ENCODE measurements at regions not wholly inside any gene's neighbourhood (a gene's known extent, or its start where the extent isn't known, plus 50 kb on each side); places are given as distances from the start of the nearest gene placed in this dataset.

- DNase-seq (ENCODE audit: low read depth): no peak
Measured at GRCh38 chr3:68306571-68306970, 625.8 kb downstream of the TAFA4 start.

- DNase-seq (ENCODE audit: low read depth): no peak
Measured at GRCh38 chr3:68295457-68295856, 636.9 kb downstream of the TAFA4 start.

GRCh38 chr3:68290333-68290732 is 635.9 kb upstream of the SUCLG2 start:
- DNase-seq (ENCODE audit: low read depth): no peak

GRCh38 chr3:68288085-68288484 is 633.7 kb upstream of the SUCLG2 start:
- DNase-seq (ENCODE audit: low read depth): no peak

- no peak for DNase-seq (ENCODE audit: low read depth)
Measured at GRCh38 chr3:68287101-68287500, 632.7 kb upstream of the SUCLG2 start.

GRCh38 chr3:68274286-68274685 is 619.9 kb upstream of the SUCLG2 start:
- no peak for DNase-seq (ENCODE audit: low read depth)

GRCh38 chr3:68271145-68271544 is 616.7 kb upstream of the SUCLG2 start:
- DNase-seq (ENCODE audit: low read depth): no peak

GRCh38 chr3:68256635-68257223 is 602.3 kb upstream of the SUCLG2 start:
- no peak for DNase-seq (ENCODE audit: low read depth)

- DNase-seq (ENCODE audit: low read depth): no peak
Measured at GRCh38 chr3:68249265-68249664, 594.9 kb upstream of the SUCLG2 start.

- no peak for DNase-seq (ENCODE audit: low read depth)
Measured at GRCh38 chr3:68242606-68243005, 588.2 kb upstream of the SUCLG2 start.

- no peak for DNase-seq (ENCODE audit: low read depth)
Measured at GRCh38 chr3:68239542-68239941, 585.1 kb upstream of the SUCLG2 start.

- DNase-seq (ENCODE audit: low read depth): no peak
Measured at GRCh38 chr3:68234076-68234780, 579.8 kb upstream of the SUCLG2 start.

- DNase-seq (ENCODE audit: low read depth): no peak
Measured at GRCh38 chr3:68228856-68229255, 574.4 kb upstream of the SUCLG2 start.

- no peak for DNase-seq (ENCODE audit: low read depth)
Measured at GRCh38 chr3:68220832-68221231, 566.4 kb upstream of the SUCLG2 start.

- DNase-seq (ENCODE audit: low read depth): no peak
Measured at GRCh38 chr3:68211637-68212036, 557.2 kb upstream of the SUCLG2 start.

- no peak for DNase-seq (ENCODE audit: low read depth)
Measured at GRCh38 chr3:68210635-68211034, 556.2 kb upstream of the SUCLG2 start.

- no peak for DNase-seq (ENCODE audit: low read depth)
Measured at GRCh38 chr3:68207327-68207726, 552.9 kb upstream of the SUCLG2 start.

- DNase-seq (ENCODE audit: low read depth): no peak
Measured at GRCh38 chr3:68206524-68207117, 552.2 kb upstream of the SUCLG2 start.

GRCh38 chr3:68186733-68187132 is 532.3 kb upstream of the SUCLG2 start:
- DNase-seq (ENCODE audit: low read depth): no peak

- no peak for DNase-seq (ENCODE audit: low read depth)
Measured at GRCh38 chr3:68176600-68176999, 522.2 kb upstream of the SUCLG2 start.

- no peak for DNase-seq (ENCODE audit: low read depth)
Measured at GRCh38 chr3:68173012-68173634, 518.7 kb upstream of the SUCLG2 start.

GRCh38 chr3:68172039-68172438 is 517.6 kb upstream of the SUCLG2 start:
- DNase-seq (ENCODE audit: low read depth): no peak

- DNase-seq (ENCODE audit: low read depth): no peak
Measured at GRCh38 chr3:68163968-68164367, 509.6 kb upstream of the SUCLG2 start.

All from stimulated activated CD8-positive, alpha-beta memory T cell treated with anti-CD3 and anti-CD28 coated beads, Interleukin-15, amount 100 ng/mL, for 1 hour (primary cell).